ENCODE measurements at regions not wholly inside any gene's neighbourhood (a gene's known extent, or its start where the extent isn't known, plus 50 kb on each side); places are given as distances from the start of the nearest gene placed in this dataset.

- Histone ChIP-seq H3K36me3 (no peaks in the 10 kb centered on the region), H3K27ac (peak overlapping the region; percentile 20 to 55 (median 41)), H3K9me3 (no peaks in the 10 kb centered on the region), H3K27me3 (no peaks in the 10 kb centered on the region), H3K4me3 (replicated peaks in 1 of 3) (no peak overlapping the region), H3K4me1 (peaks cover 41 to 50% of the 10 kb centered on the region in 2 donors)
- TF ChIP-seq POLR2A (IDR thresholded peaks at IDR 0.05) (no peak), CTCF (IDR thresholded peaks at IDR 0.05) (no peak)
- DNase-seq = no peak
- 65 to 68% methylated on average over 2 of the region's 2 CpGs for WGBS, 2 donors
- intact Hi-C loops (cut with DNase I) = loop anchor here (10.0 kb wide), 2 partner anchors 45 to 295 kb away; no protein-coding TSS in a partner anchor
Observed at GRCh38 chr3:177350121-177350520, 152.8 kb upstream of the TBL1XR1 start.

- no peaks in the 10 kb centered on the region for H3K27me3 ChIP-seq
- intact Hi-C loops (cut with DNase I) = loop anchor here (10.0 kb wide), 2 partner anchors 46 to 296 kb away; no protein-coding TSS in a partner anchor
- H3K4me3 ChIP-seq (replicated peaks in 1 of 3) = no peak overlapping the region
- peaks cover 32 to 40% of the 10 kb centered on the region in 2 donors for H3K4me1 ChIP-seq
- no peaks in the 10 kb centered on the region for H3K36me3 ChIP-seq
- no peak for DNase-seq
- H3K9me3 ChIP-seq = no peaks in the 10 kb centered on the region
- TF ChIP-seq CTCF (IDR thresholded peaks at IDR 0.05) (no peak), POLR2A (IDR thresholded peaks at IDR 0.05) (no peak)
- 96 to 100% methylated on average over 1 of the region's 1 CpG for WGBS, 2 donors
- H3K27ac ChIP-seq = peak overlapping the region in 2 of 3 donors; percentile 70 to 80
Observed at GRCh38 chr3:177351206-177351605, 153.9 kb upstream of the TBL1XR1 start.

- H3K4me1 ChIP-seq = peaks cover 30 to 40% of the 10 kb centered on the region in 2 donors
- no peak for TF ChIP-seq CTCF (IDR thresholded peaks at IDR 0.05)
- TF ChIP-seq POLR2A (IDR thresholded peaks at IDR 0.05) = no peak
- H3K27me3 ChIP-seq = no peaks in the 10 kb centered on the region
- 68 to 76% methylated on average over 3 of the region's 3 CpGs for WGBS, 2 donors
- no peak for DNase-seq
- intact Hi-C loops (cut with DNase I) = loop anchor here (10.0 kb wide), 2 partner anchors 47 to 297 kb away; no protein-coding TSS in a partner anchor
- no peak overlapping the region for H3K4me3 ChIP-seq (replicated peaks in 1 of 3)
- peak overlapping the region; percentile 70 to 80 (median 73) for H3K27ac ChIP-seq
- H3K9me3 ChIP-seq = no peaks in the 10 kb centered on the region
- H3K36me3 ChIP-seq = no peaks in the 10 kb centered on the region
Observed at GRCh38 chr3:177351757-177352158, 154.5 kb upstream of the TBL1XR1 start.

GRCh38 chr3:177352424-177352823 lies 155.1 kb upstream of the TBL1XR1 start:
- H3K27ac ChIP-seq = peak overlapping the region; percentile 70 to 80 (median 73)
- intact Hi-C loops (cut with DNase I) = loop anchor here (10.0 kb wide), 2 partner anchors 48 to 298 kb away; no protein-coding TSS in a partner anchor

More at GRCh38 chr3:177352424-177352823, 155.1 kb upstream of the TBL1XR1 start:
- Histone ChIP-seq H3K4me1 (peaks cover 30 to 41% of the 10 kb centered on the region in 2 donors), H3K27me3 (no peaks in the 10 kb centered on the region), H3K9me3 (no peaks in the 10 kb centered on the region), H3K36me3 (no peaks in the 10 kb centered on the region), H3K4me3 (replicated peaks in 1 of 3) (no peak overlapping the region)
- no peak for TF ChIP-seq POLR2A (IDR thresholded peaks at IDR 0.05)
- no peak for TF ChIP-seq CTCF (IDR thresholded peaks at IDR 0.05)
- WGBS, 2 donors = 37 to 39% methylated on average over 4 of the region's 4 CpGs
- no peak for DNase-seq

Data from thyroid gland (tissue), 4 donors.